AG09309 (cell line): ENCODE measurements at regions not wholly inside any gene's neighbourhood (a gene's known extent, or its start where the extent isn't known, plus 50 kb on each side); places are given as distances from the start of the nearest gene placed in this dataset.

Experiments used
- DNase-seq: peaks from one replicate; pipeline ENCODE4 v3.0.0-alpha.2; 2010; ENCODE audit warnings: low read depth
- H3K4me3 ChIP-seq: 2 replicates; pipeline ENCODE4 v1.5.1; 2011; ENCODE audit warnings: mild to moderate bottlenecking, low read depth, low read length, moderate library complexity; ENCODE audit not compliant: control insufficient read depth
- CTCF ChIP-seq: IDR thresholded peaks from 2 replicates; pipeline ENCODE4 v1.5.1; 2011; ENCODE audit warnings: mild to moderate bottlenecking, low read depth, low read length, inconsistent platforms; ENCODE audit not compliant: insufficient read depth, control insufficient read depth; ENCODE audit errors: missing control alignments

DNA sequence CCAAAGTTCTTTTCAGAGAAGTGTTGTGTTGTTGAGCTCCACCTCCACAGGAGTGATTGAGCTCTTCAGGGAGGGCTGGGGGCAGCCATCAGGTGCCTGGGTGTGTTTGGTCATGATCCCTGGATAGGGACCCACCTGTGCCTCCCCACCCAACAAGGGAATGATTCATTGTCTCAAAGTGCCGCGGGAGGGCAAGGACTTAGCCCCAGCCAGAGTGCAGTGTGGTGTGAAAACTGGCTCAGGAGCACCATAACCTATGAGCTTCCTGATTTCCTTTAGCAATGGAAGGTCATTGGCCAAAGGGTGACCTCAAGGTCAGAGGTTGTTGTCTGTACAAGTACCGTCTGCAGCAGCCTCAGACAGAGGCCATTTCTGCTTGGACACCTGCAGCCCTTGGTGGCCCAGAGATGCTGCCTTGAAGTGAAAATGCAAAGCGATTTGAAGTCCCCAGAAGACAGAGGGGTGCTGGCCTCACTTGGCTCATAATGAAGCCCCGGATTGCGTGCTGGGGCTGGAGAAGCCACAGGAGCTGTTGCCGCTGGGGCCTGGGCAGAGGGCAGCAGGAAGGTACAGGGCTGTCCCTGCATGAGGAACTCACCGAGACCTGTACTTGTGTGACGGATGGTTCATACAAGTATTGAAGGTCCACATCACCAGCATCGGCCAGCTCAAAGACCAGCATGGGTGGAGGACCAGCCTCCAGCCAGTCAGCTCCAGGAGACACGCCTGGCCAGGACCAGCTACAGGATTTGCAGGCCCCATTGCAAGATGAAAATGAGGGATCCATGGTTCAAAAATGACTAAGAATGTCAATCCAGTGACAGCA lies 100.6 kb upstream of the DUSP22 start:
- no peak for TF ChIP-seq CTCF
- H3K4me3 ChIP-seq: no peak overlapping the region
- no peak for DNase-seq

GRCh38 chr6:192313-192664 lies 100.0 kb upstream of the DUSP22 start:
- H3K4me3 ChIP-seq: no peak overlapping the region
- DNase-seq: no peak
- TF ChIP-seq CTCF: no peak

- H3K4me3 ChIP-seq: no peak overlapping the region
- TF ChIP-seq CTCF: no peak
- no peak for DNase-seq
These were observed 99.1 kb upstream of the DUSP22 start for GRCh38 chr6:193180-193579.

- H3K4me3 ChIP-seq: no peak overlapping the region
- TF ChIP-seq CTCF: no peak
- DNase-seq: no peak
These were observed 98.4 kb upstream of the DUSP22 start for GRCh38 chr6:193773-194310.

- no peak overlapping the region for H3K4me3 ChIP-seq
- no peak for DNase-seq
- no peak for TF ChIP-seq CTCF
These were observed 96.4 kb upstream of the DUSP22 start for GRCh38 chr6:195861-196360.

DNA sequence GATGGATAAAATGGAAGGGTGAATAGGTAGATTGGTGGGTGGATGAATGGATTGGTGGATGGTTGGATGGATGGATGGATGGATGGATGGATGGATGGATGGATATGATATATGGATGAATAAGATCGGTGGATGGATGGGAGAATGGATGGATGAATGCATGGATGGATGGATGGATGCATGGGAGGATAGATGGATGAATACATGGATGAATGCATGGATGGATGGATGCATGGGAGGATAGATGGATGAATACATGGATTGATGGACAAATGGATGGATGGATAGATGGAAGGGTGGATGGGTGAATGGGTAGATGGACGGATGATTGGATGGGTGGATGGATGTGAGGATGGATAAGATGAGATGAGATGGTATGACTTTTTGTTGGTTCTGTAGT lies 95.7 kb upstream of the DUSP22 start:
- no peak overlapping the region for H3K4me3 ChIP-seq
- no peak for TF ChIP-seq CTCF
- DNase-seq: no peak
